MM.1S (cell line): ENCODE measurements at regions not wholly inside any gene's neighbourhood (a gene's known extent, or its start where the extent isn't known, plus 50 kb on each side); places are given as distances from the start of the nearest gene placed in this dataset.

ENCODE experiments used
- DNase-seq: peaks from one replicate; pipeline ENCODE4 v3.0.0-alpha.2; 2015
- H2AFZ ChIP-seq: fragments of 300-600 bp; sonication (generic); 2 replicates; pipeline ENCODE4 v1.6.0; 2016; ENCODE audit warnings: antibody characterized with exemption, low read length
- H3F3A ChIP-seq: fragments of 300-600 bp; sonication (generic); 2 replicates; pipeline ENCODE4 v1.6.1; 2016; ENCODE audit warnings: mild to moderate bottlenecking, antibody characterized with exemption, low read length, moderate library complexity, mixed read lengths; ENCODE audit not compliant: insufficient read depth
- H3K27ac ChIP-seq: fragments of 300-600 bp; sonication (generic); 2 replicates; pipeline ENCODE4 v1.5.1; 2016; ENCODE audit warnings: mild to moderate bottlenecking, low read length
- H3K27me3 ChIP-seq: fragments of 300-600 bp; sonication (generic); replicated peaks from 2 replicates; pipeline ENCODE4 v1.6.0; 2016; ENCODE audit warnings: low read length; ENCODE audit not compliant: insufficient read depth
- H3K36me3 ChIP-seq: fragments of 300-600 bp; sonication (generic); replicated peaks from 2 replicates; pipeline ENCODE4 v1.6.1; 2016; ENCODE audit warnings: mild to moderate bottlenecking, low read length, mixed read lengths; ENCODE audit not compliant: insufficient read depth
- H3K4me1 ChIP-seq: fragments of 300-600 bp; sonication (generic); 2 replicates; pipeline ENCODE4 v1.6.1; 2016; ENCODE audit warnings: low read length, mixed read lengths
- H3K4me2 ChIP-seq: fragments of 300-600 bp; sonication (generic); 2 replicates; pipeline ENCODE4 v1.6.0; 2016; ENCODE audit warnings: low read depth, low read length
- H3K4me3 ChIP-seq: fragments of 300-600 bp; sonication (generic); 2 replicates; pipeline ENCODE4 v1.5.1; 2016; ENCODE audit warnings: low read length, mixed read lengths
- H3K79me2 ChIP-seq: fragments of 300-600 bp; sonication (generic); 2 replicates; pipeline ENCODE4 v1.6.1; 2016; ENCODE audit warnings: mixed run types, low read length, mixed read lengths
- H3K9ac ChIP-seq: fragments of 300-600 bp; sonication (generic); 2 replicates; pipeline ENCODE4 v1.6.1; 2016; ENCODE audit warnings: low read length, mixed read lengths
- H3K9me2 ChIP-seq: fragments of 300-600 bp; sonication (generic); replicated peaks from 2 replicates; pipeline ENCODE4 v1.6.1; 2016; ENCODE audit warnings: mild to moderate bottlenecking, low read length, mixed read lengths; ENCODE audit not compliant: insufficient read depth
- H3K9me3 ChIP-seq: fragments of 300-600 bp; sonication (generic); replicated peaks from 2 replicates; pipeline ENCODE4 v1.6.1; 2016; ENCODE audit warnings: mild to moderate bottlenecking, low read length, mixed read lengths; ENCODE audit not compliant: insufficient read depth
- H4K20me1 ChIP-seq: fragments of 300-600 bp; sonication (generic); 2 replicates; pipeline ENCODE4 v1.6.1; 2016; ENCODE audit warnings: mild to moderate bottlenecking, low read length, moderate library complexity, mixed read lengths; ENCODE audit not compliant: insufficient read depth
- CTCF ChIP-seq: fragments of 300-600 bp; sonication (generic); IDR thresholded peaks from 2 replicates; pipeline ENCODE4 v1.5.1; 2016; ENCODE audit warnings: antibody characterized with exemption, low read length, mixed read lengths
- EZH2 ChIP-seq: fragments of 300-600 bp; sonication (generic); optimal IDR thresholded peaks from 2 replicates; pipeline ENCODE3; 2017; ENCODE audit warnings: low read depth, mild to moderate bottlenecking, antibody characterized with exemption, low read length, mixed read lengths
- EZH2phosphoT487 ChIP-seq: fragments of 300-600 bp; sonication (generic); IDR thresholded peaks from 2 replicates; pipeline ENCODE4 v1.6.1; 2018; ENCODE audit warnings: antibody characterized with exemption, low read length

- Histone ChIP-seq H3K9me2 (no peaks in the 10 kb centered on the region), H3K36me3 (no peaks in the 10 kb centered on the region), H3K79me2 (no peaks in the 10 kb centered on the region), H4K20me1 (no peaks in the 10 kb centered on the region), H3K9me3 (no peaks in the 10 kb centered on the region), H3K4me3 (no peak overlapping the region), H3F3A (no peaks in the 10 kb centered on the region), H3K4me2 (no peak overlapping the region), H2AFZ (no peak overlapping the region), H3K27me3 (no peaks in the 10 kb centered on the region), H3K4me1 (no peaks in the 10 kb centered on the region), H3K9ac (no peak overlapping the region), H3K27ac (no peak overlapping the region)
- no peak for DNase-seq
- TF ChIP-seq EZH2phosphoT487, result no peak
- no peak for TF ChIP-seq CTCF
- no peak for TF ChIP-seq EZH2
Observed at GRCh38 chr5:142402752-142403318, 78.0 kb upstream of the SPRY4 start.

- Histone ChIP-seq H3K27ac (no peak overlapping the region), H3K36me3 (no peaks in the 10 kb centered on the region)
Observed at GRCh38 chr5:142400415-142400814, 75.6 kb upstream of the SPRY4 start.

GRCh38 chr5:142399891-142400290 is 75.1 kb upstream of the SPRY4 start:
- H3K79me2 ChIP-seq, result no peaks in the 10 kb centered on the region
- no peaks in the 10 kb centered on the region for H3K27me3 ChIP-seq
- no peaks in the 10 kb centered on the region for H3K9me3 ChIP-seq
- no peak for DNase-seq
- H3K4me2 ChIP-seq, result no peak overlapping the region
- no peaks in the 10 kb centered on the region for H3F3A ChIP-seq
- no peak for TF ChIP-seq CTCF
- TF ChIP-seq EZH2phosphoT487, result no peak
- TF ChIP-seq EZH2, result no peak
- no peaks in the 10 kb centered on the region for H3K4me1 ChIP-seq
- H3K9ac ChIP-seq, result no peak overlapping the region
- H2AFZ ChIP-seq, result no peak overlapping the region
- H3K4me3 ChIP-seq, result no peak overlapping the region
- no peaks in the 10 kb centered on the region for H3K36me3 ChIP-seq
- H3K9me2 ChIP-seq, result no peaks in the 10 kb centered on the region
- H4K20me1 ChIP-seq, result no peaks in the 10 kb centered on the region
- no peak overlapping the region for H3K27ac ChIP-seq

More at GRCh38 chr5:142400415-142400814, 75.6 kb upstream of the SPRY4 start:
- no peak overlapping the region for H3K4me2 ChIP-seq
- H3K27me3 ChIP-seq, result no peaks in the 10 kb centered on the region
- no peaks in the 10 kb centered on the region for H3K9me2 ChIP-seq
- H4K20me1 ChIP-seq, result no peaks in the 10 kb centered on the region
- no peaks in the 10 kb centered on the region for H3F3A ChIP-seq
- no peaks in the 10 kb centered on the region for H3K4me1 ChIP-seq
- no peak overlapping the region for H3K4me3 ChIP-seq
- no peaks in the 10 kb centered on the region for H3K79me2 ChIP-seq
- TF ChIP-seq CTCF (no peak), EZH2 (no peak), EZH2phosphoT487 (no peak)
- DNase-seq, result no peak
- H3K9ac ChIP-seq, result no peak overlapping the region
- H2AFZ ChIP-seq, result no peak overlapping the region
- no peaks in the 10 kb centered on the region for H3K9me3 ChIP-seq
